HG03457 (cell line): ENCODE measurements at regions not wholly inside any gene's neighbourhood (a gene's known extent, or its start where the extent isn't known, plus 50 kb on each side); places are given as distances from the start of the nearest gene placed in this dataset.

Experiments
- ATAC-seq: cut with Tn5 transposase; IDR thresholded peaks from one replicate; pipeline ENCODE4 v1.9.1; 2021; ENCODE audit warnings: moderate number of reproducible peaks; ENCODE audit not compliant: unreplicated experiment

- no peak for ATAC-seq
Observed at GRCh38 chr4:38538517-38538916, 125.5 kb upstream of the KLF3 start.

- no peak for ATAC-seq
Observed at GRCh38 chr4:38539501-38539900, 124.5 kb upstream of the KLF3 start.

GRCh38 chr4:38547052-38547451 is 116.9 kb upstream of the KLF3 start:
- ATAC-seq = no peak

DNA sequence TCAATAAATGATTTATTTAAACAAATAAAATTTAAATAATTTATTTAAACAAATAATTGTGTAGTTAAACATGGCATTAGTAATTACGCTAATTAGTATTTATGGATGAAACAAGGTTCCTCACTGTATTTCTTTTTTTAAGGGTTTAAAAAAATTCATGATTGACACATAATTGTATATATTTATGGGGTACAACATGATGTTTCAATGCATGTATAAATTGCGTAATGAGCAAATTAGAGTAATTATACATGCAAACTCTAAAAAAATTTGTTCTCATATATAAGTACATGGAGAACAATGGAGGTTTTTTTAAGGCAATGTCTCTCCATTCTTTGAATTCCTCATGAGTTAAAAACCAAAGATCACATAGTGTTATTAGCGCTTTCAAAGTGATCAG is 115.7 kb upstream of the KLF3 start:
- no peak for ATAC-seq

- ATAC-seq = no peak
Observed at GRCh38 chr4:38559374-38559773, 104.6 kb upstream of the KLF3 start.

DNA sequence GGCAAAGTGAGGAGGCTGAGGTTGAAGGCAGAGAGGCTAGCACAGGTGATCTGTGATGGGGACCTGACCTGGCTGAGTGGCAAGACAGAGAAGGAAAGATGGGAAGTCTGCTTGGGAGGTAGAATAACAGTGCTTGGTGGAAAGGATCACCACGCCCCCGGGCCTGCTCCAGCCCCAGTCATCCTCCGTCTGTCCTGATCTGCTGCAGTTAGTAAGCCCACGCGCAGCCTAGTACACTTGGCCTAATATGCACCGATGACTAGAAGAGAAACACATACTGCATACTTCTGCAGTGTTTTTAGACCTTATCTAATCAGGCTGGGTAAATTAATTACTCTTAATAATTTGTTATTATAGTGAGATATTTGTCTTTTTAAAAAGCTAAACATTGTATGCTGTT is 103.7 kb upstream of the KLF3 start:
- ATAC-seq = no peak

DNA sequence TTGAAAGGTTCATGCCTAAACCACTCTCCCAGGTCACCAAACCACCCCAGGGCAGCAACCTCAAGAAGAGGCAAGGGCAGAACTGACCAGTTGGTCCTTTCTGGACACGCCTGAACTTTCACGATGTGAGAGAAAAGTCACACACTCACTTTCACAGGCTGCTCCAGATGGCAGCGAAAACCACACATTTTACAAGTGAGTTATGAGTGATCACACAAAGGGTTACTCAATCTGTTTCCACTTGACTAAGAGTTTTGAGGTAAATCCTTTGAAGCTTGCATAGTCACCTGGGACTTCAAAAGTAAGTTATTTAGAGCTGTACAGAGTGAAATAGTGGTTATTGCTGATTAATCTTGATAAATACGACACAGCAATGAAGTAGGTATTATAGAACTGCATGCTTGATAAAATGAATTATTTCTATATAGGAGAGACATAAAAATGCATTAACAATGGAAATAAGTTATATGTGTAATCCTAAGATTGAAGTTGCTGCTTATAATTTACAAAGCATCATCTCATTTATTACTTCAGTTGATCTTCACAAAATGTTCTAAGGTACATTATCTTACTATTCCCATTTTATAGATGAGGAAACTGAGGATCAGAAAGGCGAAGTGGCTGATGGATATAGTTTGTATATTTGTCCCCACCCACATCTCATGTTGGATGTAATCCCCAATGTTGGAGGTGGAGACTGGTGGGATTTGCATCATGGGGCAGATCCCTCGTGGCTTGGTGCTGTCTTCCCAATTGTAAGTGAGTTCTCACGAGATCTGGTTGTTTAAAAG is 103.0 kb upstream of the KLF3 start:
- ATAC-seq = peak; percentile 86

DNA sequence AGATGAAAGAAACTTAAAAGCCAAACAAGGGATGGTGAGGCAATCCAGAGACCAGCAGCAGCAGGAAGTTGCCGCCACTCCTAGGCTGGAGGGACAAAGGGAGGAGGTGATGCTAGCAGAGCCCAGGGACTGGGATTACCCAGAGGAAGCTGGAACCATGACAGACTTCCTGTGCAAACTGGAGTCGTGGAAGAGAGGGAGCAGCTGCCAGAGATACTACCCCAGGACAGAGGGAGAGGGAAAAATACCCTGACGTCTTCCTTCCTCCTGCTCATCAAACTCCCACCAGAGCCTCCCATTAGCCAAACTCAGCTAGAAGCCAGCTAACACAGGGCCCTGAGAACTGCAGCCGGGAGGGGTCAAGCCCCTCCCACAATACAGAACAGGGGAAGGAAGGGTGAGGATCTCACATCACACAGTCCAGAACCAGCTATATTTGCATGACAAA is 101.2 kb upstream of the KLF3 start:
- no peak for ATAC-seq

DNA sequence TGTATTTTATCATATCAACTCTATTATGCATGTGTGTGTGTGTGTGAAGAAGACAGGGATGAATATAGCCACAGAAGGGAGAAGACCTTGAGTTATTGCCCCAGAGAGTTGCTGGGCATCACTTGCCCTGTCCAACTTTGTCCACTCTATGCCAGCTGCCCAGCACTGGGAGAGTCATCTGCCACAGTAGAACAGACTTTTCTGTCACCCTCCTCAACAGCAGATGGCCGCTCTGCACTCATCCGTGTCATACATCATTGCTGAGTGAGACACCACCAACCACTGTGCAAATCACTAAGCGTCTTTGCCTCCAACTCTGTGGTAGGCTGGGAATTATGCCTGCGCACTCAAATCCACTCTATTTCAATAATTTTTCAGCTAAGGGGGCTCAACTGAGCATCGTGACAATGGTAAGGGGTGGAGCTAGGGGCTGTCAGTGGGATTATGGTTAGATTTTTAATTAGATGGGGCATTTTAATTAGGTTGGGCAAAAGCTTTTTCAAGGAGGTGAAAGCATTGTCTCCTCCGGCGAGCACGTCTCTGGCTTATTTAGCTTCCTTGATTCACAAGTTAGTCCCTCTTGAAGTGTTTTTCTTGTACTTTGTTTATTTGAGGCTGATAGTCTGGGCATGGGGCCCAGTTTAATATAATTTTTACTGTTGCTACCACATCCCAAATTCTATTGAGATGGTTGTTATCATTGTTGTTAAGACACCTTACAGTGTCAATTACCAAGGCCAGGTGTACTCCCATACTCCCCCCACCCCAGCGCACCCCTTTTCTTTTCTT is 100.1 kb upstream of the KLF3 start:
- no peak for ATAC-seq

DNA sequence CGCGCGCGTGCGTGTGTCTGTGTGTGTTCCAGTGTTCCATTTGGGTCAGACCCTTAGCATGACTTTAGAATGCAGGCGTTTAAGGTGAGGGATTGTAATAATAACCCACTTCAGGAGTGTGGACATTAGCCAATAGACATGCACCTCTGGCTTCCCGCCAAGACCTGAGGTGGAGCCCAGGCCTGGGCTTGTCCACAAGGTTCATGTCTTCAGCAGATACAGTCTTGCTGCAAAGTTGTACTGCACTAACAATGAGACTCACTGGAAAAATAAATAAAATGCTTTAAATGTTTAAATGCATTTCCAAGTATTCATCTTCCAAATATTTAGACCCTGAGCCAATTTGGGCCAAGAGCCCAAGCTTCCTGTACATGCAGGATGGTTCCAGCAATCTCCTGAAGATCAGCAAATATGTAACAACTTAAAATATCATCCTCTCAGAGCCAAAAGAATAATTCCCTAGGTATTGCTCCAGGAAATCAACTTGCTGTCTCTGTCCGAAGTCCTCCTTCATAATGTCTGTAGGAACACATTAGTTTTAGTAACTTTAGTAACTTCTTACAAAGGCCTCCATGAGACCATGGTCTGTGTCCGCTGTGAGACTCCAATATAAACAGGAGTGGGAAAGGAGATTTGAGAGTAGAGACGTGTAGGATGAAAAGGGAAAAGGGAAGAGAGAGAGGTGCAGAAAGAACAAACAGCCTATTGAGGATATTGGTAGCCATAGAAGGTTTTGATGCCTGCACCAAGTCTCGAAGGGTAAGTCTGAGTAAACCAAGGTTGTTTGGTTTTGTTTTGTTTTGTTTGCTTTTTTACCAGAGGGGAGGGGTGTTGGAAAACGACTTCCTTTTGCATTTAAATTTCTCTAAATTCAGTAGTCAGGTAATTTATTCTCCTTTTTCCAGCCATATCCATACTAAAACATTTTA is 98.5 kb upstream of the KLF3 start:
- ATAC-seq = no peak

GRCh38 chr4:38566806-38567398 is 97.1 kb upstream of the KLF3 start:
- no peak for ATAC-seq

DNA sequence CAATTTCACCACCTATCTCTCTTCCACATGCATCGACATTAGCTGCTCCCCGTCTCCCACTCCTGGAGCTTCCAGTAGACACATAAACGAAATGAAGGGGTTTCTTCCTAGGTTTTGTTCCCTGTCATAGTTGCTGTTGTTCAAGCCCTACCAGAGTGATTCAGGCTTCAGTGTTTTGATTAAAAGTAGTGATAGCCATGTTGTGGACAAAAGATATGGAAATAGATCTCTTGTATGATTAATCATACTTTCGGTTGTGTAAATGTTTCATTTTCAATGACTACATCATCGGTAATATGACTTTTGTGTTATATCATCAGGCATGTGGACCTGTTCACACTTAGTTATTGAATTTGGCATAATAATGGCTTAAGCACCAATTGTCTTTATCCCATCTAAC is 96.5 kb upstream of the KLF3 start:
- no peak for ATAC-seq

- ATAC-seq = no peak
Observed at GRCh38 chr4:38568768-38569167, 95.2 kb upstream of the KLF3 start.

DNA sequence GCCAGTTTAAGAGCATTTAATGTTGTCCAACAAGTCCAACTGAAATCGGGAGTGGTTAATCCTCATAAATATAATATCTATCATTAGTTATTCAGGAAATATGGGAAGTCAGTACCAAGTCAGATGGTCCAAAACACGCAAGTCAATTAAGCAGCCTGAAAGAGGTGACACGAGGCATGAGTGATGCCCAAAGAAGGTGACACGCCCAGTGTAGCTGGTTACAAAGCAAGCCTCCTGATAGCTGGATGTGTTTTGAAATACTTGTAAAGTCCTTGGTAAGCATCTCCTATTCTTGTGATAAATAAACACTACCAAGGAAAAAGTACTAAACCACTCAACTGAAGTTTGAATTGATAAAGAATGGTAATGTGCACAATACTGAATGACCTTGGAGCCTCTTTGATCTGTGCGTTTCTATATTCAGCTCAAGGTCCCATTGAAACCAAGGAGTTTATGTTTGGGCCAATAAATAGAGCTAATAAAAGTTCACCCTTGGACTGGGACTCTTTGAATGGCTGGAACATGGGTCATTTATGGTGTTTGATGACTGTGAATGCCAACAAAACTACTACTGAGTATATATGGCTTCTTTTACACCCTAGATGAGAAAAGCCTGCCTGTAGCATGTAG is 93.2 kb upstream of the KLF3 start:
- no peak for ATAC-seq

GRCh38 chr4:38572793-38573192 is 91.2 kb upstream of the KLF3 start:
- no peak for ATAC-seq

- ATAC-seq = no peak
Observed at GRCh38 chr4:38574559-38575333, 89.3 kb upstream of the KLF3 start.

DNA sequence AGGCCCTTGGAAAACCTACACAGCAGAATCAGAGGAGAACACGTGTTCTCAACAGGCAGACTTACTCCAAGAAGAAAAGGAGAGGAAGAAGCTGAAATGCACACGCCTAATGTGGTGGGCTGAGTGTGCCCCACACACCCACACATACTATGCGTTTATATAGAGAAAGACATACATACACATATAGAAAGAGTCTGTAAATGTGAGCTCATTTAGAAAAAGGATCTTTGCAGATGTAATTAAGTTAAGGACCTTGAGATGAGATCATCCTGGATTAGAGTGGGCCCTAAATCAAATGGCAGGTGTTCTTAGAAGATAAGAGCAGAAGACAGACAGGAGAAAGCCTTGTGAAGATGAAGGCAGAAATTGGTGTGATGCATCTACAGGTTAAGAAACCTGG is 87.2 kb upstream of the KLF3 start:
- ATAC-seq = no peak

GRCh38 chr4:38577462-38577861 is 86.5 kb upstream of the KLF3 start:
- no peak for ATAC-seq

DNA sequence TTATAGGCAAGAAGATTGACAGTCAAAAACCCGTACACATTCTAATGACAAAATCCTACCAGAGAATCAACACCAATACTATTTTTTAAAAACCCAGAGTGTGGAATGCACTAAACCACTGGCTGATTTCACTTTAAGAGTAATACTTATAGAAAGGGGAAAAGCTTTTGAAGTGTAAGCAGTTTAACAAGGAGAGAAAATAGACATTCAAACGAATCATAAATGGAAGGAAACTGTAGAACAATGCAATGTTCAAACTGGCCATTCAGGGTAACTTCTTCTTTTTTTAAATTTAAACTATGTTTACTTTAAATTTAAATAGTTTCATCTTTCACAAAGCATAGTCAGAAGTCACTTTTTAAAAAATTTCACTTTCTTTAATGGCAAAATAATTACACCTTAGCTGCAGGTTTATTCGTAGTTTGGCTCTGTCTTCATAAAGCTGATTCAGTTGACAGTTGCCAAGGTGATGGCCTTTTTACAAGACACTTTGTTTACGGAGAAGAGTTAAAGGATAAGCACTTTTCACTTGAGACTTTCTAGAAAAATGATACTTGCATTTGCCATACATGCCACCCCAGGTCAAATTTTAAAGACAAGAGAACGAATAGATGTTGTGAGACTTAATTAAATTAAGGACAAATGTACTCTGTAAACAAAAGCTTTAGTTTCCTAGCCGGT is 82.4 kb upstream of the KLF3 start:
- no peak for ATAC-seq
